ENCODE measurements at regions not wholly inside any gene's neighbourhood (a gene's known extent, or its start where the extent isn't known, plus 50 kb on each side); places are given as distances from the start of the nearest gene placed in this dataset.

DNA sequence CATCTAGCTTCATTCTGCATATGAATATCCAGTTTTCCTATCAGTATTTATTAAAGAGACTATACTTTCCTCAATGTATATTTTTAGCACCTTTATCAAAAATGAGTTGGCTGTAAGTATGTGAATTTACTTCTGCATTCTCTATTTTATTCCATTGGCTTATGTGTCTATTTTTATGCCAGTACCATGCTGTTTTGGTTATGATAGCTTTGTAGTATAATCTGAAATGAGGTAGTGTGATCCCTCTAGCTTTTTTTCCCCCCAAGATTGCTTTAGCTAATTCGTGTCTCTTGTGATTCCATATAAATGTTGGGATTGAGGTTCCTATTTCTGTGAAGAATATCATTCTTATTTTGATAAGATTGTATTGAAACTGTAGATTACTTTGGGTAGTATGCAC is 469.1 kb upstream of the MAP3K7 start:
- TF ChIP-seq POLR2A (IDR thresholded peaks at IDR 0.05; ENCODE audit: low read depth, low read length) (no peak), POLR2AphosphoS5 (IDR thresholded peaks at IDR 0.05; ENCODE audit: low read depth, low read length) (no peak), TAF1 (IDR thresholded peaks at IDR 0.05; ENCODE audit: borderline replicate concordance, low read depth, low read length) (no peak)
